ENCODE measurements at regions not wholly inside any gene's neighbourhood (a gene's known extent, or its start where the extent isn't known, plus 50 kb on each side); places are given as distances from the start of the nearest gene placed in this dataset.

DNA sequence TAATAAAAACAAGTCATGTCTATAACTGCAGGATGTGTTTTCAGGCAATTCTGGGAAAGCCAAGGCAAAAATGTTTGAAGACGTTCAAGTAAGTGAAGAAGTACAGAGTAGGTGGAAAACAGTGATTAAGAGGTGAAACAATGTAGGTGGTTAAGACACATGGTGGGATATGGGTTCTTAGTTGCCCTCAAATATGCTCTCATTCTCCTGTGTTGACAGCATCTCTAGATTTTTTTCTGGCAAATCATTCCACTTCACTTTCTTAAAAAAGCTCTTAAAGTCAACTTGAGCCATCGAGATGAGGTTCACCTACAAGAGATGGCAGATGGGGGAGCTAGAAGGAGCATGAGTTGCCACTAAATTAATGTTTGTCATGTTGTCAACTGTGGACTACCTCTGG lies 1041.0 kb upstream of the CNTN5 start:
- intact Hi-C loops (cut with DNase I), result no loop called here
- 89% methylated on average over 2 of the region's 2 CpGs for WGBS
- no peaks in the 10 kb centered on the region for H3K27me3 ChIP-seq (ENCODE audit: control insufficient read depth, insufficient read depth)

DNA sequence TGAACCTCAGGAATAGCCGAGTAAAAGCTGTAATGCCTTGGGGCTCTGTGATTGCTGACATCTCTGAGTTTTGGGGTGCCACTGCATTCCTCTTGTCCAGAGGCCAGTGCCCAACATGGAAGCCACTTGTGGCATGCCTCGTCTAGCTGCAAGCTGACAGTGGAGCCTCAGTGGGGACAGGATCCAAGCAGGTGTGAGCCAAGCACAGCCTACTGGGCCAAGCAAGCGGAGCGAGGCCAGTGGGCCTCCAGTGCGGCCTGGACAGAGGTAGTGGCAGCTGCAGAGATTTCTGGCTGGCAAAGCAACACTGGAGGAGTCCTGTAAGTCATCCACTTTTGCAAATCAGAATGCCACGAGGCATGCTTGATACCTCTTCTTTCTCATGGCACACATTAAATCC lies 1038.2 kb upstream of the CNTN5 start:
- intact Hi-C loops (cut with DNase I), result no loop called here
- ATAC-seq, result no peak
- WGBS, result 90% methylated on average over 6 of the region's 6 CpGs
- Histone ChIP-seq H3K9me3 (ENCODE audit: control insufficient read depth, low read length) (no peaks in the 10 kb centered on the region), H3K4me3 (ENCODE audit: low read length) (no peak overlapping the region), H3K4me1 (ENCODE audit: control insufficient read depth, insufficient read depth, low read length) (no peaks in the 10 kb centered on the region), H3K27me3 (ENCODE audit: control insufficient read depth, insufficient read depth) (no peaks in the 10 kb centered on the region), H3K27ac (ENCODE audit: low read length) (no peak overlapping the region)
- no peak for DNase-seq

More for the DNA sequence above, 1041.0 kb upstream of the CNTN5 start:
- ATAC-seq, result no peak
- no peaks in the 10 kb centered on the region for H3K4me1 ChIP-seq (ENCODE audit: control insufficient read depth, insufficient read depth, low read length)
- H3K9me3 ChIP-seq (ENCODE audit: control insufficient read depth, low read length), result no peaks in the 10 kb centered on the region
- H3K27ac ChIP-seq (ENCODE audit: low read length), result no peak overlapping the region
- no peak for DNase-seq
- H3K4me3 ChIP-seq (ENCODE audit: low read length), result no peak overlapping the region

DNA sequence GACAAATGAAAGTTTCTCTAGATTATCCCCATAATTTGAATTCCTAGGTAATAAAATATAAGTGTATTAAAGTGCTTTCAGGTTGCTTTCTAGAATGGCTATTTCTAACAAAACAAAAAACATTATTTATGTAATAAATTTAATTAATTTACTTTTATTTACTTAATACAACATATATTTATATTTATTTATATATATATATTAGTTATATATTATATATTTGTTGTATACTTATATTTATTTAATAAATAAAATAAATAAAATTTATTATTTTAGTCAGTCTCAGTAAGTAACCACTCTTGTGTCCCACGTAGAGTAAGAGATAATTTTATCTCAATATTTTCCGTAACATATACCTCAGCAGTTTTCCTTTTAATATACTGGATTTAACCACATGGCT lies 1031.6 kb upstream of the CNTN5 start:
- 77% methylated on average over 2 of the region's 2 CpGs for WGBS
- Histone ChIP-seq H3K4me3 (ENCODE audit: low read length) (no peak overlapping the region), H3K4me1 (ENCODE audit: control insufficient read depth, insufficient read depth, low read length) (no peaks in the 10 kb centered on the region), H3K27me3 (ENCODE audit: control insufficient read depth, insufficient read depth) (no peaks in the 10 kb centered on the region), H3K9me3 (ENCODE audit: control insufficient read depth, low read length) (no peaks in the 10 kb centered on the region), H3K27ac (ENCODE audit: low read length) (no peak overlapping the region)
- intact Hi-C loops (cut with DNase I), result no loop called here
- no peak for ATAC-seq
- no peak for DNase-seq

DNA sequence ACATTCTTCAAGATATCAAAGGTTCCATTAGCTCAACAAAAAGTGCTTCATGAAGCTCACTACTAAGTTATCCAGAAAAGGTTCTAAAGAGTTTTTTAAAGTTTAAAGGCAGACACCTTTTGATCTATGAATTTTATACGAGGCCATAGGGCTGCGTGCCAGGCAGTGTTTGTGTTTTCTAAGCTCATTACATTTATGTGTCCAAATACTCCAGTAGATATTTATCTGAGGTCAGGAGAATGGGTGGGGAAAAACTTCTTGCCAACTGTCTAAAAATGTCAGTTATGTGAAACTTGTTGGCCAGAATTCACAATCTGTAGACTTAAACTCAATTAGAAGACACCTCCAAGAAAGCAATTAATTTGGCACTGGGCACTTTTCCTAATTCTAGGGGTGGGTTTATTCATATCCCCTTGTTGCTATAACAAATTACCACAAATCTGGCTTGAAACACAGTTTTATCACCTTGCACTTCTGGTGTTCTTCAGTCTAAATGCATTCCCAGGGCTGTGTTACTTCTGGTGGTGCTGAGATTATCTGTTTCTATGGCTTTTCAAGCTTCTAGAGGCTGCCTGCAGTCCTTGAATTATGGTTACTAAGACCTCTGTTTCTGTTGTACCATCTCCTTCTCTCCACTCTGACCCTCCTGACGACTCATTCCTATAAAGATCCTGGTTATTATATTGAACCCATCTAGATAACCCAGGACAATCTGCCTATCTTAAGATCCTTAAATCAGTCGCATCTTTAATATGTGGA lies 1030.4 kb upstream of the CNTN5 start:
- H3K27ac ChIP-seq (ENCODE audit: low read length), result no peak overlapping the region
- no peak overlapping the region for H3K4me3 ChIP-seq (ENCODE audit: low read length)
- intact Hi-C loops (cut with DNase I), result no loop called here
- no peaks in the 10 kb centered on the region for H3K27me3 ChIP-seq (ENCODE audit: control insufficient read depth, insufficient read depth)
- no peaks in the 10 kb centered on the region for H3K4me1 ChIP-seq (ENCODE audit: control insufficient read depth, insufficient read depth, low read length)
- WGBS, result 47% methylated on average over 4 of the region's 4 CpGs
- ATAC-seq (no peak), DNase-seq (no peak)
- no peaks in the 10 kb centered on the region for H3K9me3 ChIP-seq (ENCODE audit: control insufficient read depth, low read length)

DNA sequence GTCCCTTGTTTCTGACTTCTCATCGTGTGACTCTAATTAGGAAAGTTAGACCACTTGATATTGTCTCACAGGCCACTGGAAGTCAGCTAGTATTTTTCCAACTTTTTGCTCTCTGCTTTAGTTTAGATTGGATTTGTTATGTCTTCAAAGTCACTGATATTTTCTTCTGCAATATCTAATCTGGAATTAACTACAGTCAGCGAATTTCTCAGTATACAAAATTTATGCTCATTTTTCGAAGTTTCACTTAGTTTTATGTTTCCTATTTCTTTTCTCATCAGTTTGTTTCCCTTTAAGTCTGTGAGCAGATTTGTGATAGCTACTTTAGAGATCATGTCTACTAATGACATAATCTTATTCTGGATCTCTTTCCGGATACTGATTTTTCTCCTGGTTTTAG lies 1027.2 kb upstream of the CNTN5 start:
- no peak for ATAC-seq
- 84% methylated on average over 4 of the region's 4 CpGs for WGBS
- intact Hi-C loops (cut with DNase I), result no loop called here
- DNase-seq, result no peak
- Histone ChIP-seq H3K27ac (ENCODE audit: low read length) (no peak overlapping the region), H3K27me3 (ENCODE audit: control insufficient read depth, insufficient read depth) (no peaks in the 10 kb centered on the region), H3K4me3 (ENCODE audit: low read length) (no peak overlapping the region), H3K4me1 (ENCODE audit: control insufficient read depth, insufficient read depth, low read length) (no peaks in the 10 kb centered on the region), H3K9me3 (ENCODE audit: control insufficient read depth, low read length) (no peaks in the 10 kb centered on the region)

DNA sequence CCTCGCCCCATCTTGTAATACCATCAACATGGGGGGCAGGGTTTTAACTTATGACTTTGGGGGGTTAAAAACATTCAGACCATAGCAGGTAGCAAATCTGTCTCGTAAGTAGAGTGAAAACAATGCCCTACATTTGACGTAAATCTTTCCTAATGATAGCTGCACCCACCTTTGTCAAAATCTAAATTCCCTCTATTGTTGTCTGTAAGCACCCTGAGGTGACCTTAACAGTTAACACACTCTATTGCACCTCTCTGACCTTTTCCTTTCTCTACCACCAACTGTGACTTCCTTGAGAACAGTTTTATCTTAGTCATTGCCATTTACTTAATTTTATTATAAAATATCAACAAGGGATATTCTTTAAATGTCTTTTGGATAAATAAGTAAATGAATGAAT lies 1024.9 kb upstream of the CNTN5 start:
- H3K27me3 ChIP-seq (ENCODE audit: control insufficient read depth, insufficient read depth), result no peaks in the 10 kb centered on the region
- no peak for DNase-seq
- ATAC-seq, result no peak
- H3K9me3 ChIP-seq (ENCODE audit: control insufficient read depth, low read length), result no peaks in the 10 kb centered on the region
- no peak overlapping the region for H3K27ac ChIP-seq (ENCODE audit: low read length)
- intact Hi-C loops (cut with DNase I), result no loop called here
- no peak overlapping the region for H3K4me3 ChIP-seq (ENCODE audit: low read length)
- WGBS, result 78% methylated on average over 3 of the region's 3 CpGs
- H3K4me1 ChIP-seq (ENCODE audit: control insufficient read depth, insufficient read depth, low read length), result no peaks in the 10 kb centered on the region

DNA sequence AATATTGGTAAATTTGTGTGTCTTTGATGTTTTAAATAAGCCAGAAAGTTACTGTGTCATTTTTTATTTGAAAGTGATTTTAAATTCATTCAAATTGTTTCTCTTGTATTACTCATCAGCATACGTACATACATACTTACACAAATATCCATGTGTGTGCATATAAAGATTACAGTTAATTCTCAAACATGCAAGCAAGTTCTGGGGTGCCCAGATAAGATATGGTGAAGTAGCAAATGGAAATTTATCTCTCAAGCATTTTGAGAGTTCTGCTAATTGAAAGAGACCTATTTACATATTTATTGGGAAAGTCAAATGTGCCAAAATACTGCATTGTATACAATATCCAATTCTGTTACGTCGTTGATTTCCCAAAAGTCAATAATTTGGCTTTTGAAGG lies 1024.0 kb upstream of the CNTN5 start:
- no peaks in the 10 kb centered on the region for H3K9me3 ChIP-seq (ENCODE audit: control insufficient read depth, low read length)
- ATAC-seq (no peak), DNase-seq (no peak)
- no peaks in the 10 kb centered on the region for H3K4me1 ChIP-seq (ENCODE audit: control insufficient read depth, insufficient read depth, low read length)
- intact Hi-C loops (cut with DNase I), result no loop called here
- H3K27me3 ChIP-seq (ENCODE audit: control insufficient read depth, insufficient read depth), result no peaks in the 10 kb centered on the region
- H3K4me3 ChIP-seq (ENCODE audit: low read length), result no peak overlapping the region
- 73% methylated on average over 3 of the region's 3 CpGs for WGBS
- no peak overlapping the region for H3K27ac ChIP-seq (ENCODE audit: low read length)

DNA sequence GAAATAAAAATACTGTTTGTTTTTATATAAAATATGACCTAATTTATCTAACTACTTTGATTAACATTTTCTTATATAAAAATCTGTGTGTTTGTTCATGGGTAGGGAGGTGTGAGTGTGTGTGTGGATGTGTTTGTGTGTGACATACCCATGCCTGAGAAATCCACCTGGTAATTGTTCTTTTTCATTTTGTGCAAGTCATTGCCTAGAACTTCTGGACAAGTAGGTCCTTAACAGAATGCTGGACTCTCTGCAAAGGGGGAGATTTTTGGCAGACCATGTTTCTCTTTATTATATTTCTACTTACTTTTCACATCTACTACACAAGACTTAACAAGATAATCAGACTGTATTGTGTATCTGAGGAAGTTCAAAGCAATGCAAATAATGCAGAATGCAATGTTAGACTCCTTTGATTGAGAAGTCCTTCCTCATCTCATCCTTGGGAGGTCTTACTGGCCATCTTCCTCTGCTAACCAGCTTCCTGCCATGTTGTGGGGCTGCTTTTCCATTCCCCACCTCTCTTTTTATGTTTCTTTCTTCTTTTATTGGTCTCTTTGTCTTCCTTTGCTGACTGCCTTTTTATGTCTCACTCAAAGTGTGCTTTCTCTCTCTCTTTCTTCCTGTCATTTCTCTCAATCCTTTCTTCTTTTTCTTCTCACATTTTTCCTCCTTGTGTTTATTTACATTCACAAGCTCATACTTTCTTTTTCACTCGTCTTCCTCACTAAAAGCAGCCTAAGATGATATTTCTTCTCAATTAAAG lies 1017.0 kb upstream of the CNTN5 start:
- ATAC-seq, result no peak
- 28% methylated on average over 1 of the region's 1 CpG for WGBS
- H3K4me3 ChIP-seq (ENCODE audit: low read length), result no peak overlapping the region
- intact Hi-C loops (cut with DNase I), result no loop called here
- no peaks in the 10 kb centered on the region for H3K4me1 ChIP-seq (ENCODE audit: control insufficient read depth, insufficient read depth, low read length)
- DNase-seq, result no peak
- H3K27me3 ChIP-seq (ENCODE audit: control insufficient read depth, insufficient read depth), result no peaks in the 10 kb centered on the region
- no peak overlapping the region for H3K27ac ChIP-seq (ENCODE audit: low read length)
- no peaks in the 10 kb centered on the region for H3K9me3 ChIP-seq (ENCODE audit: control insufficient read depth, low read length)

DNA sequence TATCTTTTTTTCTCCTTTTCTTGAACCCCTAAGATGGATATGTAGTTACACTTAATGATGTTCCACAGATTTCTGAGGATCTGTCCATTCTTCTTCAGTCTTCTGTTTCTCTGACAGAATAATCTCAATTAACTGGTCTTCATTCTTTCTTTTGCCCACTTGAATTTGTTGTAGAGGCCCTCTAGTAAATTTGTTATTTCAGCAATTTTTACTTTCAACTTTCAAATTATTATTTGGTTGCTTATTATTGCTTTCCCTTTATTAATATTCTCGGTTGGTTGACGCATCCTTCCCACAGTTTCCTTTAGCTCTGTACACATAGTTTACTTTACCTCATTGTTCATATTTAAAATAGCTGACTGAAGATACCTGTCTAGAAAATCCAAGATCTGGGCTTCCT lies 1013.7 kb upstream of the CNTN5 start:
- WGBS, result 90% methylated on average over 2 of the region's 2 CpGs
- no peaks in the 10 kb centered on the region for H3K9me3 ChIP-seq (ENCODE audit: control insufficient read depth, low read length)
- no peak overlapping the region for H3K4me3 ChIP-seq (ENCODE audit: low read length)
- H3K4me1 ChIP-seq (ENCODE audit: control insufficient read depth, insufficient read depth, low read length), result no peaks in the 10 kb centered on the region
- H3K27ac ChIP-seq (ENCODE audit: low read length), result no peak overlapping the region
- intact Hi-C loops (cut with DNase I), result no loop called here
- ATAC-seq (no peak), DNase-seq (no peak)
- no peaks in the 10 kb centered on the region for H3K27me3 ChIP-seq (ENCODE audit: control insufficient read depth, insufficient read depth)

DNA sequence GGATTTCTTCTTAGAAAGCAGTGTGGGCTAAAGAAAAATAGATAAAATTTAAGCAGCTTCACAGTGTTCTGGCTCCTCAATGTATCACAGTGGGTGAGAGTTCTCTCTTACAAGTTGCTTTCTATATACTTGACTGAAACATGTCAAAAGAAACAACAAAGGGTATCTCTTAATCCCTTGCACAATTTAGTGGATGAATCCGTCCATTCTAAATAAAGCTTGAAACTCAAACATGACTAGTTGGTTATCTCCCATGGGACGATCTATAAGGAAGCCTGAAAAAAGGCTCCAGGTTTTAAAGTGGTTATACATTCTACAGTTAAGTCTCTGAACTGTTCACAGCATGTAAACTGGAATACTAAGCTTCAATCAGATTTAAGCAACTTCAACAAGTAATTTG lies 993.1 kb upstream of the CNTN5 start:
- H3K9me3 ChIP-seq (ENCODE audit: control insufficient read depth, low read length), result no peaks in the 10 kb centered on the region
- ATAC-seq, result no peak
- 55% methylated on average over 2 of the region's 2 CpGs for WGBS
- no peak overlapping the region for H3K27ac ChIP-seq (ENCODE audit: low read length)
- DNase-seq, result no peak
- intact Hi-C loops (cut with DNase I), result no loop called here
- H3K4me1 ChIP-seq (ENCODE audit: control insufficient read depth, insufficient read depth, low read length), result no peaks in the 10 kb centered on the region
- H3K4me3 ChIP-seq (ENCODE audit: low read length), result no peak overlapping the region
- no peaks in the 10 kb centered on the region for H3K27me3 ChIP-seq (ENCODE audit: control insufficient read depth, insufficient read depth)

DNA sequence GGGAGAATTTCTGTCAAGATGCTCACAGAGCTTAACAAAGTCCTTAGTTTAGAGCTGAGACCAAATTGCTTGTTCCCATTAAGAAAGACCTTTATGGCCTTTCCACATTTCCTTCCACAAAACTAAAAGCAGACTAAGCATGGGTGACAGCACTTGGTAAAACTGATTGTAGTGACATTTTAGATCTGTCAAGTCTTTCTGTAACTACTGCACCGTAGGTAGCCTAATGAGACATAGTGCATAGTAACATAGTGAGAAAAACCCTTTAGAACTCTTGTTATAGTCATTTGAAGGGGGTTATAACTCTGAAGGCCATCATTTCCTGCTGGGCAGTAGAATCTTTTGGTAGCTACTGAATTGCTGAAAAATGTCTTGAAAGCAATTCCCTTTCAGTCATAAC lies 990.9 kb upstream of the CNTN5 start:
- Histone ChIP-seq H3K4me1 (ENCODE audit: control insufficient read depth, insufficient read depth, low read length) (no peaks in the 10 kb centered on the region), H3K9me3 (ENCODE audit: control insufficient read depth, low read length) (no peaks in the 10 kb centered on the region), H3K4me3 (ENCODE audit: low read length) (no peak overlapping the region), H3K27me3 (ENCODE audit: control insufficient read depth, insufficient read depth) (no peaks in the 10 kb centered on the region), H3K27ac (ENCODE audit: low read length) (no peak overlapping the region)
- no peak for DNase-seq
- 72% methylated on average over 1 of the region's 1 CpG for WGBS
- intact Hi-C loops (cut with DNase I), result no loop called here
- ATAC-seq, result no peak

All from right cardiac atrium (tissue), 5 donors.